H1 (cell line): ENCODE measurements at regions not wholly inside any gene's neighbourhood (a gene's known extent, or its start where the extent isn't known, plus 50 kb on each side); places are given as distances from the start of the nearest gene placed in this dataset.

Experiments used
- ATF2 ChIP-seq: IDR thresholded peaks from 2 replicates; pipeline ENCODE4 v1.6.1; 2012; ENCODE audit warnings: low read length, inconsistent platforms
- CBX5 ChIP-seq: fragments of 300-800, 300-1000 bp; sonication (generic); IDR thresholded peaks from 2 replicates; pipeline ENCODE4 v1.7.1; 2016; ENCODE audit warnings: antibody characterized with exemption, low read length, low read depth
- NRF1 ChIP-seq: IDR thresholded peaks from 2 replicates; pipeline ENCODE4 v1.6.1; 2011; ENCODE audit warnings: mild to moderate bottlenecking, low read depth, low read length, improper control_type of control experiment
- POU5F1 ChIP-seq: IDR thresholded peaks from 2 replicates; pipeline ENCODE4 v1.6.1; 2011; ENCODE audit warnings: low read depth, mild to moderate bottlenecking, low read length, moderate library complexity
- SAP30 ChIP-seq: fragments of 300-600 bp; sonication (generic); IDR thresholded peaks from 2 replicates; pipeline ENCODE4 v1.7.1; 2012; ENCODE audit warnings: low read length, moderate library complexity, mild to moderate bottlenecking, inconsistent platforms; ENCODE audit not compliant: insufficient read depth, insufficient replicate concordance
- TCF12 ChIP-seq: IDR thresholded peaks from 2 replicates; pipeline ENCODE4 v1.6.1; 2011; ENCODE audit warnings: low read depth, mild to moderate bottlenecking, low read length

GRCh38 chrX:117843749-117844148 is 272.9 kb downstream of the KLHL13 start (continued):
- TF ChIP-seq ATF2 (no peak), SAP30 (no peak), POU5F1 (no peak), NRF1 (no peak), CBX5 (no peak), TCF12 (no peak)
